Keratinocyte (primary cell): ENCODE measurements at regions not wholly inside any gene's neighbourhood (a gene's known extent, or its start where the extent isn't known, plus 50 kb on each side); places are given as distances from the start of the nearest gene placed in this dataset.

Source experiments
- CTCF ChIP-seq, 3 experiments: IDR thresholded peaks in 1 of 3; conservative IDR thresholded peaks in 1 of 3; optimal IDR thresholded peaks in 1 of 3; 2 replicates in 2 of 3; 3 replicates in 1 of 3; pipeline versions ENCODE3 to v1.5.1; 2011; ENCODE audit warnings: low read length in 3 of 3, mild to moderate bottlenecking in 3 of 3, moderate library complexity in 2 of 3, control low read depth in 1 of 3, inconsistent platforms in 1 of 3; ENCODE audit not compliant: insufficient read depth in 2 of 3; ENCODE audit errors: extremely low read depth in 1 of 3
- EZH2 ChIP-seq: IDR thresholded peaks from one replicate; pipeline ENCODE4 v1.6.1; 2012; ENCODE audit warnings: inconsistent platforms, mild to moderate bottlenecking, low read length, moderate library complexity

- no peak for TF ChIP-seq EZH2
- no peak for TF ChIP-seq CTCF (optimal IDR thresholded peaks at IDR 0.05 in 1 of 3, IDR thresholded peaks at IDR 0.05 in 1 of 3, conservative IDR thresholded peaks at IDR 0.05 in 1 of 3; ENCODE audit: extremely low read depth in 1 of 3, insufficient read depth in 2 of 3, low read length in 3 of 3)
Measured at GRCh38 chr20:60244373-60245146, 286.3 kb downstream of the CDH26 start.
